H1 (cell line): ENCODE measurements at regions not wholly inside any gene's neighbourhood (a gene's known extent, or its start where the extent isn't known, plus 50 kb on each side); places are given as distances from the start of the nearest gene placed in this dataset.

Experiments
- CTCF ChIA-PET: fragments of 300-600 bp; sonication (Branson Sonifier 250); formaldehyde crosslinking; loops from one replicate; lab custom pipeline; 2021; ENCODE audit not compliant: partially characterized antibody; lab: Charles Lee
- POLR2A ChIA-PET: fragments of 300-600 bp; sonication (Branson Sonifier 250); formaldehyde crosslinking; loops from one replicate; lab custom pipeline; 2021; ENCODE audit warnings: inconsistent platforms; ENCODE audit not compliant: partially characterized antibody; lab: Charles Lee
- DNase-seq, 2 experiments: peaks; one replicate each; pipeline versions ENCODE4 v3.0.0 to v3.0.0-alpha.2; 2010 to 2022; ENCODE audit warnings: low spot score in 2 of 2, low read depth in 1 of 2, mixed read lengths in 1 of 2
- FAIRE-seq: peaks from 2 replicates; lab custom pipeline; 2011; peaks lifted over from hg19 to GRCh38; lab: Jason Lieb, UNC
- H2AFZ ChIP-seq: 2 replicates; pipeline ENCODE4 v1.8.1; 2012; ENCODE audit warnings: low read length, inconsistent platforms
- H2AK5ac ChIP-seq: 2 replicates; pipeline ENCODE4 v1.6.1; 2013; ENCODE audit warnings: low read depth, low read length
- H2BK120ac ChIP-seq: replicated peaks from 2 replicates; pipeline ENCODE3; 2013; ENCODE audit warnings: low read depth, low read length, inconsistent platforms
- H2BK12ac ChIP-seq: 2 replicates; pipeline ENCODE4 v1.6.1; 2013; ENCODE audit warnings: low read depth, low read length
- H2BK15ac ChIP-seq: 2 replicates; pipeline ENCODE4 v1.6.1; 2013; ENCODE audit warnings: low read length
- H2BK20ac ChIP-seq: 2 replicates; pipeline ENCODE4 v1.6.1; 2013; ENCODE audit warnings: low read length
- H2BK5ac ChIP-seq: 2 replicates; pipeline ENCODE4 v1.6.1; 2013; ENCODE audit warnings: low read depth, low read length
- H3K14ac ChIP-seq: 2 replicates; pipeline ENCODE4 v1.6.1; 2013; ENCODE audit warnings: inconsistent platforms; ENCODE audit not compliant: insufficient read length
- H3K18ac ChIP-seq: 2 replicates; pipeline ENCODE4 v1.6.1; 2013; ENCODE audit warnings: low read length; ENCODE audit errors: extremely low read depth
- H3K23ac ChIP-seq: 2 replicates; pipeline ENCODE4 v1.6.1; 2013; ENCODE audit warnings: inconsistent platforms; ENCODE audit not compliant: insufficient read length
- H3K23me2 ChIP-seq: 2 replicates; pipeline ENCODE4 v1.6.1; 2013; ENCODE audit warnings: low read depth, low read length
- H3K27ac ChIP-seq: 2 replicates; pipeline ENCODE4 v1.6.1; 2011; ENCODE audit warnings: low read depth, low read length, inconsistent platforms
- H3K27me3 ChIP-seq, 4 experiments: replicated peaks in 1 of 4; 1 replicate in 1 of 4; 2 replicates in 3 of 4; pipeline versions ENCODE4 v1.6.1 to v1.8.1; 2011 to 2013; ENCODE audit warnings: low read length in 3 of 4, mild to moderate bottlenecking in 3 of 4, inconsistent platforms in 2 of 4, mixed read lengths in 2 of 4, moderate library complexity in 1 of 4; ENCODE audit not compliant: control insufficient read depth in 3 of 4, insufficient read depth in 3 of 4; ENCODE audit errors: extremely low read depth in 1 of 4
- H3K36me3 ChIP-seq, 4 experiments: 2 replicates each; pipeline versions ENCODE4 v1.6.1 to v1.8.1; 2011 to 2013; ENCODE audit warnings: mild to moderate bottlenecking in 4 of 4, low read length in 3 of 4, moderate library complexity in 2 of 4, control low read depth in 1 of 4, inconsistent platforms in 1 of 4; ENCODE audit not compliant: insufficient read depth in 4 of 4, control insufficient read depth in 2 of 4
- H3K4ac ChIP-seq: replicated peaks from 2 replicates; pipeline ENCODE3; 2013; ENCODE audit warnings: low read length, low read depth, mixed read lengths, inconsistent platforms; ENCODE audit not compliant: insufficient read length
- H3K4me1 ChIP-seq, 4 experiments: replicated peaks in 1 of 4; 1 replicate in 1 of 4; 2 replicates in 3 of 4; pipeline versions ENCODE4 v1.6.1 to v1.8.1; 2011 to 2013; ENCODE audit warnings: low read length in 3 of 4, inconsistent platforms in 2 of 4, mixed read lengths in 1 of 4; ENCODE audit not compliant: insufficient read depth in 4 of 4, control insufficient read depth in 3 of 4
- H3K4me2 ChIP-seq, 2 experiments: 2 replicates each; pipeline versions ENCODE4 v1.6.1 to v1.8.1; 2011 to 2013; ENCODE audit warnings: low read depth in 2 of 2, low read length in 2 of 2, control low read depth in 1 of 2, inconsistent platforms in 1 of 2, mild to moderate bottlenecking in 1 of 2; ENCODE audit not compliant: insufficient read depth in 1 of 2
- H3K4me3 ChIP-seq, 4 experiments: fragments of 200-600, 300-600 bp in 1 of 4; sonication (generic), shearing (Covaris generic), sonication (Bioruptor Twin) in 1 of 4; 2 replicates each; pipeline versions ENCODE4 v1.5.1 to v1.8.1; 2011 to 2016; ENCODE audit warnings: low read length in 4 of 4, low read depth in 3 of 4, control low read depth in 2 of 4, inconsistent platforms in 2 of 4, mild to moderate bottlenecking in 2 of 4, mixed read lengths in 1 of 4, moderate library complexity in 1 of 4; ENCODE audit not compliant: insufficient read depth in 2 of 4; ENCODE audit errors: extremely low read depth in 1 of 4
- H3K56ac ChIP-seq: replicated peaks from 2 replicates; pipeline ENCODE3; 2013; ENCODE audit warnings: low read depth, mild to moderate bottlenecking, mixed read lengths, low read length, inconsistent platforms; ENCODE audit not compliant: insufficient read length
- H3K79me1 ChIP-seq: 2 replicates; pipeline ENCODE4 v1.6.1; 2013; ENCODE audit warnings: low read depth, low read length, control low read depth
- H3K79me2 ChIP-seq, 2 experiments: 2 replicates each; pipeline versions ENCODE4 v1.6.1 to v1.8.1; 2012 to 2013; ENCODE audit warnings: low read length in 2 of 2, mild to moderate bottlenecking in 2 of 2, inconsistent platforms in 1 of 2; ENCODE audit not compliant: insufficient read depth in 2 of 2, control insufficient read depth in 1 of 2
- H3K9ac ChIP-seq, 4 experiments: replicated peaks in 1 of 4; 1 replicate in 1 of 4; 2 replicates in 3 of 4; pipeline versions ENCODE4 v1.6.1 to v1.8.1; 2011 to 2013; ENCODE audit warnings: low read depth in 3 of 4, low read length in 3 of 4, control low read depth in 2 of 4, mild to moderate bottlenecking in 2 of 4, moderate library complexity in 2 of 4, inconsistent platforms in 1 of 4; ENCODE audit errors: extremely low read depth in 1 of 4
- H3K9me3 ChIP-seq, 2 experiments: 2 replicates each; pipeline versions ENCODE4 v1.6.1 to v1.8.1; 2012 to 2013; ENCODE audit warnings: mild to moderate bottlenecking in 2 of 2, moderate library complexity in 2 of 2, control low read depth in 1 of 2, inconsistent platforms in 1 of 2, low read depth in 1 of 2, low read length in 1 of 2, mixed read lengths in 1 of 2; ENCODE audit not compliant: insufficient read depth in 2 of 2
- H4K20me1 ChIP-seq, 2 experiments: replicated peaks in 1 of 2; 2 replicates each; pipeline versions ENCODE3 to v1.8.1; 2011 to 2013; ENCODE audit warnings: inconsistent platforms in 2 of 2, low read length in 2 of 2, mild to moderate bottlenecking in 1 of 2; ENCODE audit not compliant: insufficient read depth in 2 of 2, control insufficient read depth in 1 of 2
- H4K5ac ChIP-seq: 2 replicates; pipeline ENCODE4 v1.6.1; 2013; ENCODE audit warnings: low read length, low read depth, mixed read lengths, inconsistent platforms; ENCODE audit not compliant: insufficient read length
- H4K8ac ChIP-seq: 2 replicates; pipeline ENCODE4 v1.8.0; 2013; ENCODE audit warnings: mild to moderate bottlenecking, moderate library complexity, low read length, inconsistent platforms; ENCODE audit not compliant: insufficient read depth; ENCODE audit errors: extremely low read depth
- H4K91ac ChIP-seq: replicated peaks from 2 replicates; pipeline ENCODE3; 2013; ENCODE audit warnings: low read length, mixed read lengths, inconsistent platforms; ENCODE audit not compliant: insufficient read length
- HDAC6 ChIP-seq: IDR thresholded peaks from one replicate; pipeline ENCODE4 v1.7.1; 2012; ENCODE audit warnings: low read depth, mild to moderate bottlenecking, inconsistent platforms, low read length, moderate library complexity
- RAD21 ChIP-seq, 2 experiments: IDR thresholded peaks in 1 of 2; conservative IDR thresholded peaks in 1 of 2; 2 replicates each; pipeline ENCODE4 v1.6.1; 2011; ENCODE audit warnings: low read depth in 2 of 2, low read length in 2 of 2, improper control_type of control experiment in 1 of 2, inconsistent platforms in 1 of 2, mild to moderate bottlenecking in 1 of 2, moderate library complexity in 1 of 2
- RBBP5 ChIP-seq: IDR thresholded peaks from 2 replicates; pipeline ENCODE4 v1.7.1; 2012; ENCODE audit warnings: low read depth, mild to moderate bottlenecking, inconsistent platforms, low read length, moderate library complexity, borderline replicate concordance
- SP4 ChIP-seq: IDR thresholded peaks from 2 replicates; pipeline ENCODE4 v1.6.1; 2012; ENCODE audit warnings: low read length, inconsistent platforms
- TAF1 ChIP-seq: IDR thresholded peaks from 2 replicates; pipeline ENCODE4 v1.6.1; 2011; ENCODE audit warnings: mild to moderate bottlenecking, low read depth, low read length
- YY1 ChIP-seq: IDR thresholded peaks from 2 replicates; pipeline ENCODE4 v1.6.1; 2011; ENCODE audit warnings: low read depth, mild to moderate bottlenecking, low read length
- WGBS, 2 experiments: shearing (Covaris generic) in 1 of 2; methylation state at CpG; one replicate each; pipeline versions ENCODE4 v1.1.6 to v1.1.7; 2013 to 2015; ENCODE audit warnings: low lambda C conversion rate in 2 of 2, mixed read lengths in 2 of 2, inconsistent platforms in 1 of 2, low coverage in 1 of 2, missing lambda C conversion rate in 1 of 2; ENCODE audit not compliant: insufficient replicate concordance in 2 of 2, insufficient coverage in 1 of 2, insufficient read length in 1 of 2; ENCODE audit errors: extremely low coverage in 1 of 2, missing lambda C conversion rate in 1 of 2; 5-methylcytosine and 5-hydroxymethylcytosine counted together
- TF ChIP-seq, protein P1 (sequence below): IDR thresholded peaks from 2 replicates; pipeline ENCODE4 v1.6.1; 2011; ENCODE audit warnings: low read depth, mild to moderate bottlenecking, low read length; ENCODE audit not compliant: insufficient read depth

DNA sequence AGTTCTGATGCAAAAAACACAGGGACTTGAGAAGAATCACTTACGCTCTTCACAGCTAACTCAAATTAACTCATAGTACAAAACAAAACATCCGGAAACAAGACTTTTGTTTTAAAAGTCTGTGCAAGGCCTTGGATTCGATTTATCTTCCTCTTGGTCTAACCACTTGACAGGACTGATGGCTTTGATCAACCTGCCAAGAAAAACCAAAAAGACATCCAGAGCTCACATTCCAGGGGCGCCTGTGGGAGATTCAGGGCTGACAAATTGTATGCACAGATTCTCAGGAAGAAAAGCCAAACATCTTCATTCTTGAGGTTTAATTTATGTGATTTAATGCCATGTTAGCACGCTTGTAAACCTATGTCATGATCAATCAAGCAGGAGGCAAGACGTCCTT lies 129.1 kb upstream of the TMCC3 start:
- no peak overlapping the region for H2BK5ac ChIP-seq
- CTCF ChIA-PET, result interaction anchor here (0.6 to 0.9 kb wide), 2 partner anchors 9 to 233 kb away, joined by 3 to 4 read pairs; no protein-coding TSS in a partner anchor
- H3K4me3 ChIP-seq, result no peak overlapping the region
- H3K56ac ChIP-seq, result no peak overlapping the region
- H4K8ac ChIP-seq, result no peak overlapping the region
- H3K36me3 ChIP-seq, result no peaks in the 10 kb centered on the region
- H3K4me2 ChIP-seq, result no peak overlapping the region
- DNase-seq (no peak), FAIRE-seq (no peak)
- no peak overlapping the region for H2AK5ac ChIP-seq
- H4K5ac ChIP-seq, result no peak overlapping the region
- no peak overlapping the region for H2BK15ac ChIP-seq
- POLR2A ChIA-PET, result interaction anchor here (0.6 kb wide), 1 partner anchor 558 kb away, joined by 4 read pairs; no protein-coding TSS in a partner anchor
- no peaks in the 10 kb centered on the region for H3K27me3 ChIP-seq
- H3K23me2 ChIP-seq, result no peaks in the 10 kb centered on the region
- no peak overlapping the region for H3K23ac ChIP-seq
- H3K27ac ChIP-seq, result no peak overlapping the region
- 85% methylated on average over 6 of the region's 6 CpGs; no CpG with 5 or more reads in 1 of the 2 experiments for WGBS, 2 experiments
- H3K4me1 ChIP-seq, result no peaks in the 10 kb centered on the region
- no peak overlapping the region for H3K14ac ChIP-seq
- no peak overlapping the region for H2BK20ac ChIP-seq
- no peaks in the 10 kb centered on the region for H3K9me3 ChIP-seq
- H4K91ac ChIP-seq, result no peak overlapping the region
- H3K79me2 ChIP-seq, result no peaks in the 10 kb centered on the region; a peak in 1 of 4 replicates
- H3K9ac ChIP-seq, result no peak overlapping the region
- no peak overlapping the region for H2BK12ac ChIP-seq
- no peak overlapping the region for H2AFZ ChIP-seq
- no peak overlapping the region for H3K4ac ChIP-seq
- H3K79me1 ChIP-seq, result no peaks in the 10 kb centered on the region
- H2BK120ac ChIP-seq, result no peak overlapping the region
- no peak overlapping the region for H3K18ac ChIP-seq
- TF ChIP-seq YY1, result no peak
- TF ChIP-seq HDAC6, result no peak
- TF ChIP-seq TAF1, result no peak
- TF ChIP-seq SP4, result no peak
- TF ChIP-seq, protein P1, sequence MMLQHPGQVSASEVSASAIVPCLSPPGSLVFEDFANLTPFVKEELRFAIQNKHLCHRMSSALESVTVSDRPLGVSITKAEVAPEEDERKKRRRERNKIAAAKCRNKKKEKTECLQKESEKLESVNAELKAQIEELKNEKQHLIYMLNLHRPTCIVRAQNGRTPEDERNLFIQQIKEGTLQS, result no peak
- TF ChIP-seq RAD21 (IDR thresholded peaks at IDR 0.05 in 1 of 2, conservative IDR thresholded peaks at IDR 0.05 in 1 of 2; ENCODE audit: low read depth in 2 of 2, low read length in 2 of 2), result no peak
- TF ChIP-seq RBBP5, result no peak
- no peaks in the 10 kb centered on the region for H4K20me1 ChIP-seq
